GM21717 (cell line): ENCODE measurements at regions not wholly inside any gene's neighbourhood (a gene's known extent, or its start where the extent isn't known, plus 50 kb on each side); places are given as distances from the start of the nearest gene placed in this dataset.
A peak's percentile ranks its signal among the peaks of the same experiment; 100 is the strongest.

Experiments used
- ATAC-seq: cut with Tn5 transposase; IDR thresholded peaks from one replicate; pipeline ENCODE4 v1.9.1; 2021; ENCODE audit warnings: mild to moderate bottlenecking, moderate library complexity; ENCODE audit not compliant: unreplicated experiment

- ATAC-seq, result no peak
Observed at GRCh38 chr7:118298771-118299170, 74.3 kb downstream of the ANKRD7 start.

GRCh38 chr7:118300177-118300576 is 75.7 kb downstream of the ANKRD7 start:
- no peak for ATAC-seq

- no peak for ATAC-seq
Observed at GRCh38 chr7:118304100-118304499, 79.6 kb downstream of the ANKRD7 start.

- no peak for ATAC-seq
Observed at GRCh38 chr7:118305671-118306070, 81.2 kb downstream of the ANKRD7 start.

DNA sequence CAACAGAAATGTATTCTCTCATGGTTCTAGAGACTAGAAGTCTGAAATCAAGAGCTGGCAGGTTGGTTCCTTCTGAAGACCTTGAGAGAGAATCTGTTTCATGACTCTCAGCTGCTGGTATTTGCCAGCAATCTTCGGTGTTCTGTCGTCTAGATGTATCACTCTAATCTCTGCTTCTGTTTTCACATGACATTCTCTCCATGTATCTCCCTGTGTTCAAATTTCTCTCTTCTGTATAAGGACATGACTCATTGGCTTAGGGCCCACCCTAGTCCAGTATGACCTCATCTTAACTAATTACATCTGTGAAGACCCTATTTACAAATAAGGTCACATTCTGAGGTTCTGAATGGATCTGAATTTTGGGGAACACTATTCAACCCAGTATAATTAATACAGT is 82.3 kb downstream of the ANKRD7 start:
- ATAC-seq, result no peak

- peak; percentile 81 for ATAC-seq
Observed at GRCh38 chr7:118311121-118311836, 86.8 kb downstream of the ANKRD7 start.

DNA sequence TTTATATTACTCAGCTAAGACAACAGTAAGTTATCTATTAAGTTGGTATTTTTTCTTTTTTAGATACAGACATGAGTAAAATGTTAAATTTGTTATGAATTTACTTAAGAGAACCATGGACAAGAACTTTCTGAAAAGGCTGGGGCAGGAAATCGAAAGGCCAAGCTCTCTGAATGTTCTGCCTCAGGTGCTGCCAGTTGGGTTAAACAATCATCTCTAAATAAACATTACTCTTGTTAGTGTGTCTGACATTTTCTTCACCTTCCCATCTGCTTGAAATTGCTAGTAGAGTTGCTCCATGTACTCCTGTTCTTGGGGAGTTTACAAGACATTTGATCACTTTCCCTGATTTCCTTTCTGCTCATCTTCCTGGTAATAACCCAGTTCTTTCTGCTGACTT is 87.5 kb downstream of the ANKRD7 start:
- ATAC-seq, result no peak

- peak; percentile 77 for ATAC-seq
Observed at GRCh38 chr7:118312966-118313365, 88.5 kb downstream of the ANKRD7 start.

DNA sequence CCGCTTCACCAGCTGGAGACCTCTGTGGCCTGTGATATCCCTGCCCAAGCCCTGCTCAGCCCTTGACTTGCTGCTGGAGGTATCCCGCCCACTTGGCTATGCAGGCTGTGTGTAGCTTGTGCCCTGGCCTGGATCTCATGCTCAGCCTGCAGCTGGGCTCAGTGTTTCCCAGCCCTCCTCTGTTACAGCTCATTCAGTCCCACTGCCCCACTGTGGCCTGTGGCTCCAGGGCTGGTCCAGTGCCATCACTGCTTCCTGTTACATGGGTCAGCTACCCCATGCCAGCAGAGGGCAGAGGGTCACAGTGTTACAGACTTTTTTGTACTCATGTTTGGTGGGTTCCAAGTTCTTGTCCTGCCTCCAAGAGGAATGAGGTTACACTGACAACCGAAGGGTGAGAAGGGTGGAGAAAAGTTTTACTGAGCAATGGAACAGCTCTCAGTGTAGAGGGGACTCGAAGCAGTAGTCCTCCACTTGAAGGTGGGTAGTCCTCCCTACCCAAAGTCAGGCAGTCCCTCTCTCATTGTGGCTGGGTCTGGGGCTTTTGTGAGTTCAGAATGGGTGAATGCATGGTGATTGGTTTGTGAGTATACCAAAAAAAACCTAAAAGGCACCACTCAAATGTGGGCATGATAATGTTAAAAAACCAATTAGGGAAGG is 100.4 kb downstream of the ANKRD7 start:
- no peak for ATAC-seq

GRCh38 chr7:118325450-118325808 is 100.9 kb downstream of the ANKRD7 start:
- ATAC-seq, result no peak

DNA sequence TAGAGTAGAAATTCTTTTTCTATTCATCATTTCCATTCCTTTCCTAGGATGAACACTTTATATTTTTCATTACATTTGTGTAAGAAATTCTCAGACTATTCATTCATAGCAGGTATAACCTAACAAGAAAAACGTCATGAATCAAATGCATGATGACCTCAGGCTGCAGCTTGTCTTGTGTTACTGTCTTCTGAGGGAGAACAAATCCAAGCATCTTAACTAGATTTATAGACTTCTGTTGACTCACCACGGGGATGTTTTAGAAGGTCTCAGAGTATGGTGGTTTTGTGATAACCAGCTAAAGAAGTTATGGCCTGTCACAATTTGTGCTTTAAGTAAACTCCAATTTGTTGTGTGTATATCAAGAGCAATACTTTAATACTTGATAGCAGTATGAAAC is 102.7 kb downstream of the ANKRD7 start:
- ATAC-seq, result no peak

DNA sequence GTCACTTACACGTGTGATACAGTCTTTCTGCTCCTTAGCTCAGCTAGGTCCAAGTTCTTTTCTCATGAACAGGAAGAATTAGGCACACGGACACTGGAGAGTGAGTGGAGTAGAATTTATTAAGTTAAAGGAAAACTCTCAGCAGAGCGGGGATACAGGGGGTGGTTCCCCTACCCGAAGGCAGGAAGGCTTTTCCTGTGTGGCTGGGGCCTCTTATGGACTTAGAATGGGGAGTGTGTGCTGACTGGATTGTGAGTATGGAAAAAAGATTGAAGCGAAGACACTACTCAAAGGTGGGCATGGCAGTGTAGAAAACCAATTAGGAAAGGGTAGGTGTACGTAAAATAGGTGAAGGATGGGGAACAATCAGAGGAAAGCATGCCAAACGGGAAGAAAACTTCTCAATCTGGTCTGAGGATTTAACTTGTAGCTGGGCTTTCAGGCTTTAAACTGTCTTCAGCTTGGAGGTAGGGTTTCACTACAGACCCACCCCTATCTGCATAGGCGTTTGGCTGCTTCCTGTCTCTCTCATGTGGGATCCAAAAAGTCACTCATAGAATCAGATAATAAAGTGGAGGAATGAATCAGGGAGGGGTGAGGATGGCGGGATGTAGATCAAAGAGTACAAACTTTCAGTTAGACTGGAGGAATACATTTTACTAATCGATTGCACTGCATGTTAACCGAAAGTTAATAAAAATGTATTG is 104.2 kb downstream of the ANKRD7 start:
- no peak for ATAC-seq

GRCh38 chr7:118330388-118330787 is 105.9 kb downstream of the ANKRD7 start:
- ATAC-seq, result no peak

DNA sequence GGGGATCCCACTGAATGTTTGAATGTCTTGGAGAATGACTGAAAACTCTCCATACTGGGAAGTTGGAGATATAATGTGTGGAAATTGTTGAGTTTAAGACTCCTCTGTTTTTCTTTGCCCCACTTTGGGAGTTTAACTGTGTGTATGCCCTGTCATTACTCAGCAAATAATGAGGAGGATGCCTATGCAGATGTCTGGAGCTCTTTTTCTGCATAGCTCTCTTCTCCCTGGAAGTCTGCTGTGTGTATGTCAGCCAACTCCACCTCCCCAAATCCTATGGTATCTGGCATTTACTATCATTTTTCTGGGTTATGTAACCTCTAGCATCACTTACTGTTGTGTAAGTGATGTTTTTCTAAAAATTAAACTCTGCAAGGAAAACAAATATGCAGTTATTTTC is 122.2 kb downstream of the ANKRD7 start:
- no peak for ATAC-seq

DNA sequence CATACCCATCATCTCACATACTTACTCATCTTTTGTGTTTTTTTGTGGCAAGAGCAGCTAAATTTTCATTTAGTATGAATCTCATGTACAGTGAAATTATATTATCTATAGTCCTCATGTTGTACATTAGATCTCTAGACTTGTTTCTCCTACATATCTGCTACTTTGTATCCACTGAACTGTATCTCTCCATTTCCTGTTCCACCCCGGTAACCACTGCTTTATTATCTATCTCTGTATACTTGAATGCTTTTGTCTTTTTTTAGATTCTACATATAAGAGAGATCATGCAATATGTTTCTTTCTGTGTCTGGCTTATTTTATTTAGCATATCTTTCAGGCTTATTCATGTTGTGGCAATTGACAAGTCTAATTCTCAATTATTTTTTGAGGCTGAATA is 125.1 kb downstream of the ANKRD7 start:
- no peak for ATAC-seq

DNA sequence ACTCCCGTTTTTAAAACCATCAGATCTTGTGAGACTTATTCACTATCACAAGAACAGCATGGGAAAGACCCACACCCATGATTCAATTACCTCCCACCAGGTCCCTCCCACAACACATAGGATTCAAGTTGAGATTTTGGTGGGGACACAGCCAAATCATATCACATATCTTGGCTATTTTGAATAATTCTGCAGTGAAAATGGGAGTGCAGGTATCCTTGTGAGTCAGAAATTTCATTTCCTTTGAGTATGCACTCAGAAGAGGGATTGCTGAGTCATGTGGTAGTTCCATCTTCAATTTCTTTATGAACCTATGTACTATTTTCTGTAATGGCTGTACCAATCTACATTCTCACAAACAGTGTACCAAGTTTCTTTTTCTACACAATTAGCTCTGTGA is 125.8 kb downstream of the ANKRD7 start:
- peak; percentile 51 for ATAC-seq

DNA sequence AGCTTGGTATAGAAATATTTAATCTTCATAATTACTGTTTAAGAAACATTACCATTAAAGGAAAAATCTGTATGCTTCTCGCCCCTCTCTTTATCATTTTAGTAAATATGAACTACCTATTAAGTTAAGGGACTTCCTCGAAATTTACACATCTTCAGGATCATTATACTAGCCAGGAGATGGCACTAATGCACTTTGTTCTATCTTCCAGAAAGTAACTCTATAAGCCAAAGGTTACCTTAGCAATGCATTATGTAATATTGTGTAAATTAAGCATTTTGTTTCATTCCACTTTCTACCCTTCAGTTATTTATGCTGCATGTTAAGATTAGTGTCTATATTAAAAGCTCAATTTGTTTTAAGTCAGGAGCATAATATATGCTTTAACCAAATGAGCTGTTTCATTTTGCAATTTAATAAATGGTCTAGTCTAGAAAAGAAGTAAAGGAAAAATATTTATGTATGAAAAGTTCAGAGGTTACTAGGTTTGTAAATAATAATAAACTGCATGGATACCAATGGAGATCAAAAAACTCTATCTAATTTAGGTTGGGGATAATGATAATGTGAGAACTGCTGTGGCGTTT is 128.5 kb downstream of the ANKRD7 start:
- ATAC-seq, result no peak

DNA sequence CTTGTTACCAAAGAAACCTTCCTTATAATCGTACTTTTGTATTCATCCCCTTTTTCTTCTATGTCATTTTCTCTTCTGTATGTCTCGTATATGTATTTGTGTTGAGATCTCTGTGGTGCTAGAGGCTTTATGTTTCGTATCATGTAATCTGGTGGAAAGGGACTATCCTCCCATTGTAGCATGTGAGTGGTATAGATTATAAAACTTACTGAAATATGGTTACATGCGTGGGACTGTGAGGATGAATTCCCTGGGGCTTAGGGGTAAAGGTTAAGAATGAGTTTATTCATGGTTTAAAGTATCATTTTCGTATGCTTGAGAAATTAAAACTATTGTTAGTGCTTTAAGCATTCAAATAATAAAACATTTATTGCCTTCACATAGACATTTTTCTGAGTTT is 141.9 kb downstream of the ANKRD7 start:
- no peak for ATAC-seq

- no peak for ATAC-seq
Observed at GRCh38 chr7:118368958-118369357, 144.5 kb downstream of the ANKRD7 start.

DNA sequence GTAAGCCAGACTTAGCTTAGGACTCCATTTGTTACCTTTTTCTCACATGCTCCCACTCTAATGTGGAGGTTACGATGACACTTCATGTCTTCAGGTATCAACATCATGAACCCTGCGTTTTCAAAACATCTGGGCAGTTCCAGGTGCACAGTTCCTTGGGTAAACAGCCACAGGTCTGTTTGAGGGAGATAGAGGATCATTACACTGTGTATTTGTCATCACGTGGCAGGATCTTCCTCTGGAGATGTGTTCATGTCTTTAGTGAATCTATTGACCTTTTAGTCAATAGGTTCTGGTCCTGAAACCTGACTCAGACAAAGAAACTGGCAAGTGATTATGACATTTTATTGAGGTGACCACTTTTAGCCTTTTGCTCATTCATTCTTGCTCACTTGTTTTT is 145.5 kb downstream of the ANKRD7 start:
- ATAC-seq, result no peak

DNA sequence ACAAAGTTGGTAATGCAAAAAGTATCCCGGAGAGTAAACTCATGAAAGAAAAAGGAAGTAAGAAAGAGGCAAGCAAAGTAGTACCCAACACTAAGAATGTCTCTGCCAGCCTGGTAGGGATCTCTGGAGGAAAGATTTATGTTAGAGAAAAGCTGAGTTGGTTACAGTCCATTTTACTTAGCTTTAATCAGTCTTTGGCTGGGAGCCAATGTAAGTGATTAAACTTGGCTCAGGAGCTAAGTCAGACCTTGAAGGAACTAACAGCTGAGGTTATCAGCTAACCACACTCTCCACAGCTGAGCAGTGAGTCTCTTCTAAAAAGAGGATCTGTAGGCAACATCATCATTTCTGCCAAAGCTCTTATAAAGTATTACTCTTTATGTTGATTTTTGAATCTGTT is 148.0 kb downstream of the ANKRD7 start:
- no peak for ATAC-seq

DNA sequence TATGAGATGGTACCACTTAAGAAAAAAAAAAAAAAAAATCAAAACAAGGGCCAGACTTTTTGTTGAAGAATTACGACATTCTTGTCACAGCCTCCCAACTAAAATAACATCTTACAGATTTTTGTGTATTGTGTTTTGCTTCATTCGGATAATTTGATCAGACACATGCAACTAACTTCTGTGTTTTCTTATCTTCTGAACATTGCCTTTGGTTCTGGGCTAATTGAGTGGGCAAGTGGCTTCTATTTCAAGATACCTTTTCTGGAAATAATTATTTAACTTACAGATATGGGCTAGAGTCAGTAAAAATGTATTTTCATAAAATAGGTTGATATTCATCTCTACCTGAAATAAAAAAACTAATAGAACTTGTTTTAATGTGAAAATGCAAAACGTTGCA is 165.1 kb downstream of the ANKRD7 start:
- no peak for ATAC-seq
